HG03135 (cell line): ENCODE measurements at regions not wholly inside any gene's neighbourhood (a gene's known extent, or its start where the extent isn't known, plus 50 kb on each side); places are given as distances from the start of the nearest gene placed in this dataset.

Experiments used
- ATAC-seq: cut with Tn5 transposase; IDR thresholded peaks from one replicate; pipeline ENCODE4 v1.9.1; 2021; ENCODE audit warnings: mild to moderate bottlenecking, moderate library complexity; ENCODE audit not compliant: unreplicated experiment

DNA sequence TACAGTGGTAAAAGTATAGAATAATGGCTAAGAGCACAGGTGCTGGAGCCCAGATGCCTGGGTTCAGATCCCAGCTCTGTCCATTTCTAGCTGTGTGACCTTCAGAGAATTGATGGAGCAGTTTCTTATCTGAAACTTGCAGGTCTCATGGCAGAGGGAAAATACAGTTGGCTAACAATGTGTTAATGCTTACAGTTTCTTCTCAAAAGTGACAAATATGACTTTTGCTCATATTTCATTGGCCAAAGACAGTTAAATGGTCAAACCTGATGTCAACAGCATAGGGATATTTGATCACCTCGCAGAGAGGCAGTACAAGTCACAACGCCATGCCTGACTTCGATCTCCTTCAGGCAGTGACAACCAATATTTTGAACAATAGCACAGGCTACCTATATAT, 60.2 kb upstream of the LCORL start:
- no peak for ATAC-seq

DNA sequence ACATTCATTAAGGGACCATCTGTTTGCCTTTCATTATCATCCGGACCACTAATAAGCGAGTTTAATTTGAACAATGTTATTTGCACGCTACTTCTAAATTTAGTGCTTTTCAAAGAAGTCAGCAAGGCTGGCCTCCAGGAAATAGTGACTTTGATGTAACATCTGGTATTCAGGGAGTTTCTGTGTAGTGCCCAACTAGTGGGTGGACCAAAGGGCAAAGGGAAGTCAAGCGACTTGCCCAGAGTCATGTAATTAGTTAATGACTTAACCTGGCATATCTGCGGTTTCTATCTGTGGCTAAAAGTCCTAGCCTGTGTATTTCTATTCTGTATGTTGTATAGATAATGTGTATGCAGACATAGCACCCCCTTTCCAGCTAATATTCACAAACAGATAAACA, 56.3 kb upstream of the LCORL start:
- ATAC-seq: no peak

DNA sequence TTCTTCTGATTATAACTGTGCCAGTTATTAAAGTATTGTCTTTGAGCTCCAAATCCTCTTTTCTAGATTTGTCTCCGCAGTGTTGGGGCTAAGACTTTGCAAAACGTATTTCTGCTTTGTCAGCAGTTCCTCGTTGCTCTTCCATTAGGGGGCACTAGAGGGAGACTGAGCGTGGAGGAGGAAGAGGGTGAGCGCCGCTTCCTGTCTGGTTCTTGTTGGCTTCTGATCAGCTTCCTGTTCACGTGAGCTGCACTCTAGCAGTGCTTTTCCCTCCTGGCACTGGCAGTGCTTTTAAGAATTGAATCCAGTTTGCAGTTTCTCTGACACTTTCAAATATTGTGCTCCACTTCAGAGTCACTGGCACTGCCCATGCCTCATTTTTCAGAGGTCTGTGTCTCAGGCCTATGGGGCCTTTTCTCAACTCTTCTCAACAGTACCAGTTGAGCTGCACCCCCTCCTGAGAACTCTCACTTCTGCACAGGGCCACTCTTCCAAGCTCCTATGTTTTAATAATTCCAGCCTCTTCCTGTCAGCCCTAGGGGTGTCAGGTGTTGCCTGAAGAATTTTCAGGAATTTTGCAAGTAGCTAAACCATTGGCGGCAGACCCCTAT, 54.4 kb upstream of the LCORL start:
- peak; percentile 86 for ATAC-seq

DNA sequence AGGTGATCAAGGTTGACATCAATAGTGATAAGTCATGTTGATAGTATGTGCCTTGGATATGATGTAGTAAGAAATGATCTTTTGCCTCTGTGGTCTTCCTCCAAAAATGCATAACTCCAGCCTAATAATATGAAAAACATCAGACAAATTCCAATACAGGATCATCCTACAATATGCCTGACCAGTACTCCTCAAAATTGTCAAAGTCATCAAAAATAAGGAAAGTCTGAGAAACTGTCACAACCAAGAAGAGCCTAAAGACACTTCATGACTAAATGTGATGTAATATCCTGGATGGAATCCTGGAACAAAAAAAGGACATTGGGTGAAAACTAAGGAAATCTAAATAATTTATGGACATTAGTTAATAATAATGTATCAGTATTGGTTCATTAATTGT, 50.3 kb upstream of the LCORL start:
- ATAC-seq: no peak
